KOPT-K1 (cell line): ENCODE measurements at regions not wholly inside any gene's neighbourhood (a gene's known extent, or its start where the extent isn't known, plus 50 kb on each side); places are given as distances from the start of the nearest gene placed in this dataset.
"Not testable (repeated sequence)": the region's sequence is repeated elsewhere in the genome, so short reads cannot be mapped to it uniquely, and the experiment has no call there.

Experiments used
- H3K27ac ChIP-seq: fragments of 200-600 bp; sonication (generic); 2 replicates; pipeline ENCODE4 v1.5.1; 2016; ENCODE audit warnings: antibody characterized with exemption, mild to moderate bottlenecking, low read depth, low read length; ENCODE audit not compliant: poor library complexity, severe bottlenecking
- H3K36me3 ChIP-seq: fragments of 200-600 bp; sonication (generic); 2 replicates; pipeline ENCODE4 v1.5.1; 2017; ENCODE audit warnings: antibody characterized with exemption, mild to moderate bottlenecking, low read length, moderate library complexity; ENCODE audit not compliant: insufficient read depth
- H3K9me3 ChIP-seq: fragments of 200-600 bp; sonication (generic); 2 replicates; pipeline ENCODE4 v1.5.1; 2017; ENCODE audit warnings: antibody characterized with exemption, low read length, mild to moderate bottlenecking; ENCODE audit not compliant: insufficient read depth, poor library complexity, severe bottlenecking

GRCh38 chr6:105675715-105676397 lies 273.0 kb upstream of the PREP start:
- H3K27ac ChIP-seq = no peak overlapping the region
- H3K36me3 ChIP-seq = no peaks in the 10 kb centered on the region
- no peaks in the 10 kb centered on the region for H3K9me3 ChIP-seq

GRCh38 chr6:105672856-105673538 lies 270.1 kb upstream of the PREP start:
- not testable (repeated sequence) for H3K36me3 ChIP-seq, H3K9me3 ChIP-seq, H3K27ac ChIP-seq

- Histone ChIP-seq H3K36me3 (no peaks in the 10 kb centered on the region), H3K27ac (no peak overlapping the region), H3K9me3 (no peaks in the 10 kb centered on the region)
These were observed 266.4 kb upstream of the PREP start for GRCh38 chr6:105669232-105669631.

- H3K9me3 ChIP-seq = no peaks in the 10 kb centered on the region
- H3K27ac ChIP-seq = no peak overlapping the region
- H3K36me3 ChIP-seq = no peaks in the 10 kb centered on the region
These were observed 264.2 kb upstream of the PREP start for GRCh38 chr6:105667056-105667455.

GRCh38 chr6:105664931-105665330 lies 262.0 kb upstream of the PREP start:
- no peak overlapping the region for H3K27ac ChIP-seq
- H3K9me3 ChIP-seq = no peaks in the 10 kb centered on the region
- no peaks in the 10 kb centered on the region for H3K36me3 ChIP-seq

GRCh38 chr6:105651969-105652368 lies 249.1 kb upstream of the PREP start:
- H3K9me3 ChIP-seq = no peaks in the 10 kb centered on the region
- no peaks in the 10 kb centered on the region for H3K36me3 ChIP-seq
- no peak overlapping the region for H3K27ac ChIP-seq

- Histone ChIP-seq H3K27ac (no peak overlapping the region), H3K9me3 (no peaks in the 10 kb centered on the region), H3K36me3 (no peaks in the 10 kb centered on the region)
These were observed 247.5 kb upstream of the PREP start for GRCh38 chr6:105650347-105650746.

- Histone ChIP-seq H3K27ac (no peak overlapping the region), H3K36me3 (no peaks in the 10 kb centered on the region), H3K9me3 (no peaks in the 10 kb centered on the region)
These were observed 246.3 kb upstream of the PREP start for GRCh38 chr6:105649192-105649591.

GRCh38 chr6:105648276-105648675 lies 245.4 kb upstream of the PREP start:
- Histone ChIP-seq H3K27ac (no peak overlapping the region), H3K36me3 (no peaks in the 10 kb centered on the region), H3K9me3 (no peaks in the 10 kb centered on the region)

GRCh38 chr6:105646391-105646867 lies 243.5 kb upstream of the PREP start:
- no peak overlapping the region for H3K27ac ChIP-seq
- no peaks in the 10 kb centered on the region for H3K36me3 ChIP-seq
- H3K9me3 ChIP-seq = no peaks in the 10 kb centered on the region

- no peaks in the 10 kb centered on the region for H3K36me3 ChIP-seq
- H3K27ac ChIP-seq = no peak overlapping the region
- H3K9me3 ChIP-seq = no peaks in the 10 kb centered on the region
These were observed 243.1 kb upstream of the PREP start for GRCh38 chr6:105645958-105646357.

- H3K36me3 ChIP-seq = no peaks in the 10 kb centered on the region
- no peak overlapping the region for H3K27ac ChIP-seq
- no peaks in the 10 kb centered on the region for H3K9me3 ChIP-seq
These were observed 242.3 kb upstream of the PREP start for GRCh38 chr6:105645156-105645555.

- Histone ChIP-seq H3K9me3 (no peaks in the 10 kb centered on the region), H3K27ac (no peak overlapping the region), H3K36me3 (no peaks in the 10 kb centered on the region)
These were observed 241.8 kb upstream of the PREP start for GRCh38 chr6:105644691-105645090.

- Histone ChIP-seq H3K9me3 (no peaks in the 10 kb centered on the region), H3K36me3 (no peaks in the 10 kb centered on the region), H3K27ac (no peak overlapping the region)
These were observed 241.2 kb upstream of the PREP start for GRCh38 chr6:105644073-105644489.

- H3K9me3 ChIP-seq = no peaks in the 10 kb centered on the region
- H3K27ac ChIP-seq = no peak overlapping the region
- no peaks in the 10 kb centered on the region for H3K36me3 ChIP-seq
These were observed 239.8 kb upstream of the PREP start for GRCh38 chr6:105642708-105643107.

GRCh38 chr6:105641504-105641903 lies 238.6 kb upstream of the PREP start:
- Histone ChIP-seq H3K9me3 (no peaks in the 10 kb centered on the region), H3K27ac (no peak overlapping the region), H3K36me3 (no peaks in the 10 kb centered on the region)
